GM18499 (cell line): ENCODE measurements at regions not wholly inside any gene's neighbourhood (a gene's known extent, or its start where the extent isn't known, plus 50 kb on each side); places are given as distances from the start of the nearest gene placed in this dataset.

Experiments used
- ATAC-seq: cut with Tn5 transposase; IDR thresholded peaks from one replicate; pipeline ENCODE4 v1.9.1; 2021; ENCODE audit warnings: moderate number of reproducible peaks; ENCODE audit not compliant: insufficient read depth, unreplicated experiment

DNA sequence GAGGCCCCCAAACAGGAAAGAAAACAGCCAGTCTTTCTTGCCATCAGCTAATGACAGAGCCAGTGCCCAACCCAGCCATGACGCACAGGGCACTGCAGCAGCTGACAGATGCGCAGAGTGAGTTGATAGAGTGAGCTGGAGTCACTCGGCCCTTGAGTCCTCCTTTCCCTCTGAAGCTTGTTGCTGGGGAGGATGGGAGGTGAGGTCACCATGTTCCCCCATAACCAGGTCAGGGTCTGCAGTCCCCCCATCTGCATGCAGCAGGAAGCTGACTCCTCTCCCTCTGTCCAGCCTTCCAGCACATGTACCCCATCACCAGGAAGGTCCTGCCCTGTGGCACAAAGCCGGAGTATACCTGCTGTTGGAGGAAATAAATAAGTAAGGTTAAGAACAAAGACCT is 174.6 kb downstream of the ABHD5 start:
- ATAC-seq: no peak

DNA sequence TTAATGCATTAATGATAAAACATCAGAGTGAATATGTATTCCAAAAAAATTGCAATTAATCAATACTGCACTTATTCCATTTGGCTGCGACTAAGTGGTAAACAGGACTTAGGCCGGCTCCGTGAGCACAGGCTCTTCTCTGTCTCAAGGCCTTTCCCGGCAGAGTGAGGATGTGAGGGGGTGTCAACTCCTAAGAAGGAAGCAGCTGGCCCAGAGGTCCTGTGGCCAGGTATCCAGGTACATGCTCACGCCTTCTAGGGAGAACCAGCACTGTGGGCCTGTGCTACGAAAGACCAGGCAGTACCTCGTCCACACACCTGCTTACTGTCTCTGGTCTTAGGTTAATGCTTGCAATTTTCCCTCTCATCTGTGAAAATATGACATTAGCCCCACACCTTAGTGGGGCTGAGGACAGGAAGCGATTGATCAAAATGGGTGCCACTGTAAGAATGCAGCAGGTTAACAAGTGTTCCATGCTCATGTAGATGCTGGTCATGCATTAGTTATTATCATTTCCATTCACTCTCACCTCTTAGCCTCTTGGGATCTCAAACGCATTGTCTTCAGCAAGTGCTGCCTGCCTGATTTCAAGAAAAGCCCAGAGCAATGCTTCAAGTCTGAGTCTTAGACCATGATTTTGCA is 175.3 kb downstream of the ABHD5 start:
- ATAC-seq: no peak

DNA sequence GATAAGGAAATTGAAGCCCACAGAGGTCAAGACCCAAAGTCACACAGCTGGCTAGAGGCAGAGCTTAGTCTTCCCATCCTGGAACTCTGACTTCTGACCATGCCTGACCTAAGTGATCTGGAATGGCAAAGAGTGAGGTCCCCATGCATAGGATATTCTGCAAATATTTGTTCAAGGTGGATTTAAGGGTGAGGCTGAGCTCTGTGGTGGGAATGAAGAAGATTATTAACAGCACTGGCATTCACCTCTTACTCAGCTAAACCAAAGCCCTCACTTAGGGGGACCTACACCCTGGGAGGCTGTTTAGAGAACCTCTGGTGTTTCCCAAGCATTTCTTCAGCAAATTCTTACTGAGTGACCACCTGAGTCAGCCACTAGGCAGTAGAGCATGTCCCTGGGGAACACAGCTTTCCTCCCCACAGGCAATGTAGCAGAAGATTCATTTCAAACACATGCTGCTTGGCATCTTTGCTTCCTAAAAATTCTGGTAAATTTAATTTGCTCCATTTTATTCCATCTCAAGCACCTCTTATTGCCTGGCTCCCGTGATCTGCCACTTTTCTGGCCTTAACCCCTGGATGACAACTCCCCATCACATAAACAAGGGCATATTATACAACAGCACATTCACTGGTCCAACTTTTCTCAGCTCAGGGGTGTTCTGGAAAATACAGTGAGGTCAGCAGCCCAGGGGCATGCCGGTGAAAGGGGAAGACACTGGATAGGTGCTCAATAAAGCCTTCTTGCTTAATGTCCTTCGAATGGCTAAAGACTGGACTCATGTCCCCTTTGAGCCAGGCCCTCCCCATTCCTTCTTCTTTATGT is 176.0 kb downstream of the ABHD5 start:
- ATAC-seq: no peak

DNA sequence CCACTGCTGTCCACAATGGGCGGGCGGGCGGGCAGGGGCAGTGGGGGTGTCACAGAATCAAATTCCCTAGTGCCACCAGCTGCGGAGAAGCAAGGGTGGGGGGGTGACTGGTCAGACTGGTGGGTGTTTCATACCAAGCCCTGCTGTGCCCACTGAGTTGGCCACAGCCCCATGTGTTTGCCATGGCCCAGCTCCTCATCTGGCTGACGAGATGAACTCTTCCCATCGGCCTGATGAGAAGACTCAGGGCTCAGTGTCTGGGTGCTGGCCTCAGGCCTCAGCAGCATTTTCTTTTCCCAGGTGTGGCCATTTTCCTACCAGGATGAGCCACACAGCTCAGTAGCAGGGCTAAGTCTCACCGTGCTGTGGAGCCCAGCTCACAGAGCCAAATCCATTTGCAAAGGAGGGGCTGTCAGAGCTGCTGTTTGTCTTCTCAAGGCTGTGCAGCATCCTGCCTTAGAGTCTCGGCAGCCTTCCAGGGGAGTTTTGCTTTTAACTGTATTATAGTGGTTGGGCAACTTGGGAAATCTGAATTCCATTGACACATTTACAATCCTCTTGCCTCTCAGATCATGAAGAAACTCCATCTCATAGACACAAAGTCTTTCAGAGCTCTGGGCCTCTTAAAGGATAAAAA is 176.8 kb downstream of the ABHD5 start:
- no peak for ATAC-seq

DNA sequence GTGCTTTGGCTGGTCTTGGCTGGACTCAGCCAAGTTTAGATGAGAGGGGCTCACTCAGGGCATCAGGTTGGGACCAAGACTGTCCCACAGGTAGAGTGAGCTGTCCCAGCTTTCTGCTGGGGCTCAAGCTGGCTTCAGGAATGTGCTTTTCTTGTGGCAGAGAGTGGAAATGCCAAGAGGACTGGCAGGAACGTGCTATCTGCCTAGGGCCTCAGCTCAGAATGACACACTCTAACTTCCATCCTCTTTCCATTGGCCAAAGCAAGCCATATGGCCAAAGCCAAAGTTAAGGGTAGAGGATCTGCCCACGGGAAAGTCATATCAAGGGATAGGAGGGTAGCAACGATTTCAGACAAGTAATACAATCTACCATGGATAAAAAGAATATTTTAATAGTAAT is 178.8 kb downstream of the ABHD5 start:
- ATAC-seq: no peak

DNA sequence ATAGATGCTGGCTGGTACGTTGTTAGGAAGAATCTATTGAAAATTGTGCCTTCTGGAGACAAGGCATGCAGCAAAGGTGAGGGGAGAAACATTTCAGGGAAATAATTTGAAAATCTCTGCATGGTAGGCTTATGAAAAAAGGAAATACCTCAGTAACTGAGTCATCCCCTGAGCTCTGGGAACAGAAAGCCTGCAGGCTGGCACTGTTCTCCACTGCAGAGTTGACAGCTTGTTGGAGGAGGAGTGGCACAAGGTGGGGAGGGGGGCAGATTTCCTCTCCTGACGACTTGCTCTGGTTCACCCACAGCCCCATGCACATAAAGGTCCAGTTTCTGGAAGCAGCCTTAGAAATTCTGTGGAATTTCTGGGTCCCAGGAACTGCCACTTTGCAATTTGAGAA is 179.4 kb downstream of the ABHD5 start:
- no peak for ATAC-seq

DNA sequence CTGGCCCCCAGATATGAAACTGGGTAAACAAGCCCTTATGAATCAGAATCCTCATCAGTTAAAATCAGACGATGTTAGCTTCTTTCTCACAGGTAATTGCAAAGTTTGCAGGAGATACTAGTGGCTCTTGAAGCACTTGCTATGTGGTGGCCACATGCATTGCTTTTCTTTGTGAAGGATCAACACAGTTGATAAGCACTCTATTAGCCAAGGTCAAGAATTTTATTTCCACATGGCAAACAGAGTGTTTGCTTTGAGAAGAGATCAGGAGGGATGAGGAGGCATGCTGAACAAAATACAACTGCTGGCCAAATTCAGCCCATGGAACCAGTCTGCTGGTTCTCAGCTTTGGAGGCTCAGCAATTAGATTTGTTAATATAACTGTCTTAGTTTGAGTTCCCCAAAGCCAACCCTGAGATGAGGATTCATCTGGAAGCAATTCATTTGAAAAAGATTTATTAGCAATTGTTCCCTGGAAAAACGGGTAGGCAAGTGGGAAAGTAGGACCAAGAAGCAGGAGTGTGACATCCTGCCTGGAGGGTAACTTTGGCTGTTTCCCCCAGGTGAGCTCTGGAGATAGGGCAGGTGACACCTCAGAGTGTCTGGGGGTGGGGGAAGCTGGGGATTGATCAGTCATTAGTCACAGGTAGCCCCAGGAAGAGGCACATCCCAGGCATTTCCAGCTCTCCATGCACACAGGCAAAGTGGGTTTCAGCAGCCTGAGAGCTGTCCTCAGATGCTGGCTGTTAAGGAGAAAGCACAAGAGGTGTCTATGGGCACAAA is 180.3 kb downstream of the ABHD5 start:
- ATAC-seq: no peak

DNA sequence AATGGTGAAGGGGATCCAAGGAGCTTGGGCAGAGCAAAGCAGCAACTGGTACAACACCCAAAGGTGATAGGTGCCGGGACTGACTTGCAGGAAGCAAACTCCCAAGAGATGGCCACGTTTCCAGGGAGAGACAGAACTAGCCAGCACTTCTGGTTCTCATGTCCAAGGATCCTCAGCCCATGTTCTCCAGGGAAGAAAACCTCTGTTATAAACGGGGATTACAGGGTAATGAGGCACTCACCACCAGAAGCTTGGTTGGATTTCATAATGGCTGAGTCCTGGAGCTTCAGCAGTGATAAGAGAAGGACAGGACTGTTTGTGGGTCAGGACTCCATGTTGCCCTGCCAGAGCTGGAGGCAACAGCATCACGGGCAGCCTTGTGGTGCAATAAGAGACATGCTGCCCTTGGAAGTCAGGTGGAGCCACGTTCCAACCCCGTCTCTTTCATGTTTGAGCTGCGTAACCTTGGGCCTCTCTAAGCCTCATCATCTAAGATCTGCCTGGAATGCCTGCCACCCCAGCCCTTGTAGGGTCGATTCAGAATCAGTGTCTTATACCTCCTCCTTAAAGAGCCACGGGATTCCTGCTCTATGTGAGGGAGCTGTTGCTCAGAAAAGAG is 181.0 kb downstream of the ABHD5 start:
- ATAC-seq: no peak

DNA sequence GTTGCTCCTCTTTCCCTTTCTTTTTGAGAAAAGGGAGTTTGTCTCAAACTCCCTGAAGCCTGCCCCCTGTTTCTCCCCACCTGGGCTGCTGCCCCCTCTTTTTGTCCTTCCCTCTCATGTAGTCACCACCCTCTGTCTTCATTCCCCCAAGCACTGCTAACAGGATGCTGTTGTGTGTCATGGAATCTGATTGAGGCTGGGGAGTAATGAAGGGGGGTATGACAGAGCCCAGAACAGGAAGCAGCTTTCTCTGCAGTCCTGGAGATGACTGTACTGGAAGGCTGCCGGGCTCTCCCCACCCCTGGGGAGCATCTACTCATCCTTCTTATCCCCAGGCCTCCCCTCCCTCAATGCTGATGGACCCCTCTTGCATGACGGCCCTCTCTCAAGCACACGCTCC is 181.6 kb downstream of the ABHD5 start:
- ATAC-seq: no peak

DNA sequence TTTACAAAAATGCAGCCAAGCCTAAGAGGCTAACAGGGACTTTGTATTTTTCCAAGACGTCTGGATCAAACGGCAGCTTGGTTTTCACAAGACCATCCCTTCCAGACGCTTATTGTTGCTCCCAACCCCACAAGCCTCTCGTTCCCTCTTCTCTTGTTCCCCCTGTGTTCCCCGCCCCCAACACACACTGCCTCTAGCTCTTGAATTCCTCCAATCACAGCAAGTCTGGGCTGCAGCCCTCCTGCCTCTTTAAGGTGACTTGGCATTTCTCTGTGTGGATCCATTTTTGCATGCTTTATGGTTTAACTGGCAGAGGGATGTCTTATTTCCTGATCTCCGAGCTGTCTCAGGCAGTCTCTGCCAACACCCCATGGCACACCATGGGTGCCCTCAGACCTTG is 182.2 kb downstream of the ABHD5 start:
- ATAC-seq: no peak

DNA sequence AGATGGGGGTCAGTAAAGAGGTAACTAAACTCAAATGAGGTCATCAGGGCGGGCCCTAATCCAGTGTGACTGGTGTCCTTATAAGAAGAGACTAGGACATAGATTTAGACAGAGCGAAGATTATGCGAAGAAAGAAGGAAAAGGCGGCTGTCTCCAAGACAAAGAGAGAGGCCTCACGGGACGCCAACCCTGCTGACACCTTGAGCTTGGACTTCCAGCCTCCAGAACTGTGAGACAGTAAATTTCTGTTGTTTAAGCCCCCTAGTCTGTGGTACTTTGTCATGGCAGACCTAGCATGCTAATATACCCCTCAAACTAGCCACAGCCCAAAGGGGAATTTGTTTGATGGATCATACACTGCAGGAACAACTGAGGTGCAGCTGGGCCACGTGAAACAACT is 183.0 kb downstream of the ABHD5 start:
- no peak for ATAC-seq

DNA sequence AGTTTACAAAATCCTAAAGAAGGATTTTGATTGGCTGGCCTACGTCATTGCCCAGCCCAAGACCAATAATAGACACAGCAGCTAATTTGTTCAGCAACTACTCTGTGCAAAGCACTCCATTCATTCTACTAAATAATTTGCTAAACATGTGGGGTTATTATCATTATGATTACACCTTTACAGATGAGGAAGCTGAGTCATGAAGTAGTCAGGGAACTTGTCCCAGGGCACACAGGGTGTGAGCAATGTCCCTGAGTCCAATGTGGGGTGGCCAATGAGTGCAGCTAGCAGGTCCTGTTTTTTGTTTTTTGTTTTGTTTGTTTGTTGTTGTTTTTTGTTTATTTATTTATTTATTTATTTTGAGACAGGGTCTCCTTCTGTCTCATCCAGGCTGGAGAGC is 183.6 kb downstream of the ABHD5 start:
- no peak for ATAC-seq

DNA sequence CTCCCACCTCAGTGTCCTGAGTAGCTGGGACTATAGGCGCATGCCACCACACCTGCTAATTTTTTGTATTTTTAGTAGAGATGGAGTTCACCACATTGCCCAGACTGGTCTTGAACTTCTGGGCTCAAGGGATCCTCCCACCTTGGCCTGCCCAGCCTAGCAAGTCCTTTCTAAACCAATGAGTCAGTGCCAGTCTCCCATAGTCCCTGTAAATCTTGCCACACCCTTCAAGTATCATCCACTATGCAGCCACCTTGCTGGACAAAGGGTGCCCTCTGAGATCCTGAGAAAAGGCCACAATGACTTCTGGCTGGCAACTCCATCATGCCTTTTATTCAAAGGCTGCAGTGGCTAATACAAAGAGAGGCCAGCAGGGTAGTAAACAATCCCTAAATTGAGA is 184.0 kb downstream of the ABHD5 start:
- no peak for ATAC-seq

DNA sequence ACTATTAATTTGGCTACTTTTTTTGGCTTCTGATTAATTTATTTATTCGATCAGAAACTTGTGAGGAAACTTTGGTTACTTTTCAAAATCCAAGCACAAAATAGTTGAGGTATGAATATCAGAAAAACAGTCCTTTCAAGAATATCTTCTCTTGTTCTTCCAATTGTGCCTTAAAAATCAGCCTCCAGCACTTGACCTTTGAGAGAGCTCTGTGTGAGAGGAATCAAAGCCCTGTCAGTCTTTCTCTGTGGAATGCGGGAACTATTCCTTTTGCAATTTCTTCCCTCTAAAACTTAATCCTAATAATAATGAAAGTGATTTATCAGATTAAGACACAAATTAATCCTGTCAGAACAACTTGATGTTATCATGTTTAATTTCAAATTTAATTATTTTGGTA is 185.9 kb downstream of the ABHD5 start:
- no peak for ATAC-seq

DNA sequence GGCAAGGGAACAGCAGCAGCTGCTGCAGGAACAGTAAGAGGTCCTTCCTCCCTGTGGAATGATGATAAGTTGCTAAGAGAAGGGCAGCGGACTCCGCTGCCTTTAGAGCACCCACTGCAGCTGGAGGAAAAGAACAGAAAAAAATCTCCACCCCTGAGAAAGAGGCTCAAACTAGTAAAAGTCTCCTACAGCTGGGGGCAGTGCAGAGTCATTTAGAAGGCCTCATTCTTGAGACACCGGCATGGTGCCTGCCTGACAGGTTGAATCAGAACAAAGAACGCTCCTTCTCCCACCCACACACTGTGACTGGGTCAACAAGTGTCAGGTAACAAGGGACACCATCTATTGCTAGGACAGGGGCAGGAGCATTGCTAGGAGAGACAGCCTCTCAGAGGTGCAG is 188.4 kb downstream of the ABHD5 start:
- ATAC-seq: no peak

DNA sequence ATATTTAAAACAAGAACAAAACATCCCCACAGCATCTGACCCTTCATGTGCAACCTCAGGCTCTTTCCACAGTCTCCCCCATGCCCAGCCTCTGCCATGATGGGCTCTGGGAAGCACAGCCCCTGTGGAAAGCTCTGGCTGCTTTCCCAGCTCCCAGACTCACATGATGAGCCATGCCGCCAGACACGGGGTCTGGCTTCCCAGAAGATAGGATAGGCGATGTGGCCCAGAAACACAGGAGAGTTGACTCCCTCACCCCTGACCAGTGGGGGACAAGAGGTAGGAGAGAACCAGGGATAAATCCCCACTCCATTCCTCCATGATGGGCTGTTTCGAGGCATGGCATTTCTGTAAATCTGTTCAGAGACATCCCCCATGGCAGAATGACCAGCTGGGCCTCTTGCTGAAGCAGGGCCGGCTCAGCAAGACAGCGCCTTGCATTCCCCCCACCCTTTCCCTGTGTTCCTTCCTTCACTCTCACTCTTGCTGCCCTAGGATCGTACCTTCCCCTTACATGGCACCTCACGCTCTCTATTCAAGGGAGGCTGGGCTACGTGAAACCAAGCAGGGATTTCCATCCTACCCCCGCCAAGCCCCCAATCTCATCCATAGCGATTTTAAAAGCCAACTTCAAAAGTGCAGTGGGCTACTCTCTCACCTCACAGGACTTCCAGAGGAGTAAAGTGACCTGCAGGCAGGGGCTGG is 192.4 kb downstream of the ABHD5 start:
- no peak for ATAC-seq

DNA sequence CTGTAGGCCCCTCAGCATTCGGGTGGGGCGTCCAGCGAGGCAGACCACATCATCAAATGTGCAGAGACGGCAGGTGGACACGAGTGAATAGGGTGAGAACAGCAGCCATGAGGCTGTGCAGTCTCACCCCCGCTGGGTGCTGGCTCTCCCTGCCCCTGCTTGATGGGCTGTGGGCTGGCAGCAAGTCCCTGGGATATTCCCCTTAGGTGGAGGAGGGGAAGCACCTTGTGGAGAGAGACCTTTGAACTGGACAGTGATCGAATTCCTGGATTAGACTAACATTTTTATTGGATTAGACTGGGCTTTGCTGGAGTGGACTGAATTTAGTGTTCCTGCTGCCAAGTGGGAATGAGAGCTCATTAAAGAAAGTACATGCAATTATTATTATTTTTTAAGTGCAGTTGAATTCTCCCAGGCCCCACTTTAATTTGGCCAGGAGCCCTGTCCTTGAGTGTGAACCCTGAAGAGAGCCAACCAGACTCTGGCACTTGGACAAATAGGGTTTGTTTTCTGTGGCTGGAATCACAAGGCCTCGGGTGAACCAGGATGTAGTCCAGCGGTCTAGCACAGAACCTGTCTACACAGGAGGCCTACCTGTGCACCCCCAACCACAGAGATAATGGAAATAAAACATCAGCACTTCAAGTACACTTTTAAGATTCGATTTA is 193.1 kb downstream of the ABHD5 start:
- no peak for ATAC-seq

DNA sequence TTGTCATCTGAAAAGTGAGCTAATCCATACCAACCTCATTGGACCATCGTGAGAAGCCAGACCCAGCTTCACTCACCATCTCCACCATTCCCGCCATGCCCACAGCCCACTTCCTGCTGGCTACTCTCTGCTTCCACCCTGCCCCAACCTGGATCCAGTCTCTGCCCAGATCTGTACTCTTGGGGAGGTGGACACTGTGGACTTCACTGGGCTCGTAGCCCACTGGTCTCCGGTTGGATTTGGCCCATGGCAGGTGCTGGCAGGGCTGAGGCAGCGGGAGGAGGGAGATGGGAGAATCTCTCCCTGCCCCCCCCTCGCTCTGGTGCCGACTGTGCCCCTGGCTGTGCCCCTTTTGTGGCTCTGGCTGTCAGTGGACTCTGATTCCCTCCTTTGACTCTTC is 193.8 kb downstream of the ABHD5 start:
- no peak for ATAC-seq

DNA sequence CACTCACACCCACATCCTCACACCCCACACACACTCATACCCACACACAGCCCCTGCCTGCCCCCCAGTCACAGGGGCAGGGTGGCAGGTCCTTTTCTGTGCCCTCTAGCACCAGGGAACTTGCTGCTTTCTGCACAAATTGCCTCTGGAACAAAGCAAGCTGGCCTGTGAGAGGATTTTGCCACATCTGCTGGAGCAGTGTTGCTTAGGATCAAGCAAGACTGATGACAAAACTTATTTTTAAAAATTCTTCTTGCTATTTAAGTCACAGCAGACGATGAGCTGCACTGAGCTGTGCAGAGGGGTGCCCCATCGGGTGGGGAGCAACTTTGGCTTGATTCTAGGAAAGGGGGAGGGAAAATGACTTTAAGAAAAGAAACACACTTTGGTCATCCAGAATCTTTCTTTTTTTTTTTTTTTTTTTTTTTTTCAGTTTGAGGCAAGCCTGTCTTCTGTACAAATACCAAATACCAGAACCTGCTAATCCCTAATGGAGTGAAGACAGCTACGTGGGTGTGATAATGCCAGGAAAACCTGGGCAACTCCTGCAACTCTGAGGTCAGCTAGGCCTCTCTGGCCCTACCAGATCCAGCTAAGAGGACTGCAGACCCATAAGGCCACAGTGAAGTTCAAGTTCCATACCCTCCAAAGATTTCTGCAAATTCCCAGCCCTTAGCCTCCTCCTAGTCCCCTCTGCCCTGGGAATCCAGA is 195.3 kb downstream of the ABHD5 start:
- ATAC-seq: no peak
